Adrenal gland (tissue), 9 donors: ENCODE measurements at regions not wholly inside any gene's neighbourhood (a gene's known extent, or its start where the extent isn't known, plus 50 kb on each side); places are given as distances from the start of the nearest gene placed in this dataset.

Source experiments
- DNase-seq, 7 donors: peaks; one replicate each; pipeline ENCODE4 v3.0.0-alpha.2; 2019 to 2020
- H3K27ac ChIP-seq, 5 donors: fragments of 200-600 bp; sonication (generic) in 4 of 5; 1 replicate in 3 of 5; 2 replicates in 2 of 5; pipeline versions ENCODE4 v1.5.1 to v1.8.0; 2016 to 2020; ENCODE audit warnings: mild to moderate bottlenecking in 1 of 5
- H3K27me3 ChIP-seq: fragments of 200-600 bp; 2 replicates; pipeline ENCODE4 v1.8.0; 2021
- H3K36me3 ChIP-seq, 2 donors: fragments of 200-600 bp; replicated peaks in 1 of 2; 1 replicate in 1 of 2; 2 replicates in 1 of 2; pipeline versions ENCODE4 v1.5.1 to v1.8.0; 2018 to 2022
- H3K4me1 ChIP-seq, 2 donors: fragments of 200-600 bp; replicated peaks in 1 of 2; 1 replicate in 1 of 2; 2 replicates in 1 of 2; pipeline versions ENCODE4 v1.5.1 to v1.8.0; 2018 to 2021
- H3K4me3 ChIP-seq, 4 donors: fragments of 200-600 bp; sonication (generic) in 3 of 4; one replicate each; pipeline ENCODE4 v1.5.1; 2016 to 2018
- H3K9me3 ChIP-seq, 3 donors: fragments of 200-600 bp; sonication (generic) in 1 of 3; replicated peaks in 1 of 3; 1 replicate in 2 of 3; 2 replicates in 1 of 3; pipeline versions ENCODE4 v1.5.1 to v1.8.0; 2016 to 2021
- POLR2A ChIP-seq, 2 donors: fragments of 450-650 bp; IDR thresholded peaks; one replicate each; pipeline ENCODE4 v1.6.1; 2017; ENCODE audit warnings: antibody characterized with exemption in 2 of 2, mild to moderate bottlenecking in 2 of 2, moderate library complexity in 1 of 2
- WGBS, 4 donors: extraction: QIAGEN DNeasy Blood & Tissue Kit in 2 of 4; methylation state at CpG; one replicate each; pipeline versions ENCODE4 v1.1.5 to v1.1.7; 2013 to 2017; 5-methylcytosine and 5-hydroxymethylcytosine counted together
- intact Hi-C, 2 donors: fragments of 100-400 bp; cut with DNase I; formaldehyde crosslinking; loops; one replicate each; pipeline versions ENCODE4 v1.14.1 to v1.15.0; 2022 to 2023
- TF ChIP-seq, protein P1 (sequence below), 6 experiments: fragments of 450-650 bp in 4 of 6; fragments of 200-600 bp in 2 of 6; sonication (generic) in 1 of 6; IDR thresholded peaks; 1 replicate in 5 of 6; 2 replicates in 1 of 6; pipeline versions ENCODE4 v1.5.1 to v1.8.0; 2016 to 2021; ENCODE audit warnings: antibody characterized with exemption in 6 of 6, mild to moderate bottlenecking in 2 of 6, moderate library complexity in 1 of 6
- donor health status: healthy with polysubstance abuse.
- donor health status: Bipolar disorder and iron deficiency.
- donor health status: DM: yes; HTN: yes; CAD: no.
- donor health status: DM: no; HTN: no; CAD: no.
- donor health status: DM: no; HTN: no; CAD: no.

- TF ChIP-seq, protein P1, sequence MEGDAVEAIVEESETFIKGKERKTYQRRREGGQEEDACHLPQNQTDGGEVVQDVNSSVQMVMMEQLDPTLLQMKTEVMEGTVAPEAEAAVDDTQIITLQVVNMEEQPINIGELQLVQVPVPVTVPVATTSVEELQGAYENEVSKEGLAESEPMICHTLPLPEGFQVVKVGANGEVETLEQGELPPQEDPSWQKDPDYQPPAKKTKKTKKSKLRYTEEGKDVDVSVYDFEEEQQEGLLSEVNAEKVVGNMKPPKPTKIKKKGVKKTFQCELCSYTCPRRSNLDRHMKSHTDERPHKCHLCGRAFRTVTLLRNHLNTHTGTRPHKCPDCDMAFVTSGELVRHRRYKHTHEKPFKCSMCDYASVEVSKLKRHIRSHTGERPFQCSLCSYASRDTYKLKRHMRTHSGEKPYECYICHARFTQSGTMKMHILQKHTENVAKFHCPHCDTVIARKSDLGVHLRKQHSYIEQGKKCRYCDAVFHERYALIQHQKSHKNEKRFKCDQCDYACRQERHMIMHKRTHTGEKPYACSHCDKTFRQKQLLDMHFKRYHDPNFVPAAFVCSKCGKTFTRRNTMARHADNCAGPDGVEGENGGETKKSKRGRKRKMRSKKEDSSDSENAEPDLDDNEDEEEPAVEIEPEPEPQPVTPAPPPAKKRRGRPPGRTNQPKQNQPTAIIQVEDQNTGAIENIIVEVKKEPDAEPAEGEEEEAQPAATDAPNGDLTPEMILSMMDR (IDR thresholded peaks at IDR 0.05): no peak
- no peak for TF ChIP-seq POLR2A (IDR thresholded peaks at IDR 0.05)
- Histone ChIP-seq H3K4me3 (no peak overlapping the region), H3K27me3 (no peaks in the 10 kb centered on the region), H3K9me3 (no peaks in the 10 kb centered on the region), H3K4me1 (no peaks in the 10 kb centered on the region), H3K27ac (no peak overlapping the region), H3K36me3 (no peaks in the 10 kb centered on the region)
- WGBS, 4 donors: 74 to 84% (median 81%) methylated on average over 5 to 8 of the region's 8 CpGs
- no peak for DNase-seq
- intact Hi-C loops: no loop called here
Observed at GRCh38 chr10:62658516-62658915, 146.0 kb upstream of the ADO start.

DNA sequence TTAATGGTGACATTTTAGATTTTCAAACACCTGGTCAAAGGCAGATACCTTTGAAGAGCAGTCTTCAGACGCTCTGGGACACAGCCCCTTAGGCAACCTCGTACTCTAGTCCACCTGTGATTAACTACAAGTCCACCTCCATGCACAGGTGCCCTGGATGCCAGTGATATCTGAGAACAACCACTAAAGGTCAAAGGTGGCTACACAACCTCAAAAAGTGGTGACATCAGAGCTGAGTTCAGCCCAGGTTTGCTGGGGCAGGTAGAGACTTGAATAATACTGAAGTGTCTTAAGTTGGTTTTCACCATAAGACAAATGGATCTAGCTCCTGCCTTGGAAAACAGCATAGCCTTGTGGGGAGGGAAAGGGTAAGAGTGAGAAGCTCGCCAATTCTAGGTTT lies 143.4 kb upstream of the ADO start:
- no peak for DNase-seq
- H3K27ac ChIP-seq: no peak overlapping the region
- intact Hi-C loops: no loop called here
- no peaks in the 10 kb centered on the region for H3K27me3 ChIP-seq
- TF ChIP-seq, protein P1 (IDR thresholded peaks at IDR 0.05): no peak
- TF ChIP-seq POLR2A (IDR thresholded peaks at IDR 0.05): no peak
- H3K4me3 ChIP-seq: no peak overlapping the region
- H3K4me1 ChIP-seq: no peaks in the 10 kb centered on the region
- no peaks in the 10 kb centered on the region for H3K36me3 ChIP-seq
- WGBS, 4 donors: 43 to 79% (median 75%) methylated on average over 3 of the region's 3 CpGs
- no peaks in the 10 kb centered on the region for H3K9me3 ChIP-seq

- Histone ChIP-seq H3K36me3 (no peaks in the 10 kb centered on the region), H3K4me3 (no peak overlapping the region), H3K4me1 (no peaks in the 10 kb centered on the region), H3K27me3 (no peaks in the 10 kb centered on the region), H3K27ac (no peak overlapping the region), H3K9me3 (no peaks in the 10 kb centered on the region)
- TF ChIP-seq POLR2A (IDR thresholded peaks at IDR 0.05): no peak
- TF ChIP-seq, protein P1 (IDR thresholded peaks at IDR 0.05): no peak
- 84 to 97% (median 95%) methylated on average over 2 to 3 of the region's 3 CpGs for WGBS, 4 donors
- intact Hi-C loops: no loop called here
- DNase-seq: no peak
Observed at GRCh38 chr10:62662486-62662885, 142.0 kb upstream of the ADO start.

GRCh38 chr10:62665771-62666170 lies 138.7 kb upstream of the ADO start:
- intact Hi-C loops: no loop called here
- 50 to 76% (median 61%) methylated on average over 1 of the region's 1 CpG for WGBS, 4 donors
- H3K4me1 ChIP-seq: no peaks in the 10 kb centered on the region
- H3K27ac ChIP-seq: no peak overlapping the region
- H3K27me3 ChIP-seq: no peaks in the 10 kb centered on the region
- DNase-seq: no peak
- H3K4me3 ChIP-seq: no peak overlapping the region
- H3K9me3 ChIP-seq: no peaks in the 10 kb centered on the region
- no peak for TF ChIP-seq POLR2A (IDR thresholded peaks at IDR 0.05)
- TF ChIP-seq, protein P1 (IDR thresholded peaks at IDR 0.05): no peak
- no peaks in the 10 kb centered on the region for H3K36me3 ChIP-seq
